Activated naive CD4-positive, alpha-beta T cell treated with anti-CD3 and anti-CD28 coated beads, Interleukin-2, amount 50 U/mL, for 72 hours (primary cell): ENCODE measurements at regions not wholly inside any gene's neighbourhood (a gene's known extent, or its start where the extent isn't known, plus 50 kb on each side); places are given as distances from the start of the nearest gene placed in this dataset.

ENCODE experiments used
- ATAC-seq, 2 donors: fragments of 150-1000 bp; cut with Tn5 transposase; 2 replicates each; pipeline ENCODE4 v1.10.0; 2021; ENCODE audit warnings: mild to moderate bottlenecking in 2 of 2, moderate library complexity in 2 of 2
- DNase-seq, 2 donors: peaks; one replicate each; pipeline ENCODE4 v3.0.0; 2021 to 2022; ENCODE audit warnings: low spot score in 2 of 2
- H3K27ac Mint-ChIP-seq, 2 donors: one replicate each; pipeline ENCODE4 v1.8.0; 2022; ENCODE audit warnings: mild to moderate bottlenecking in 2 of 2, mixed read lengths in 2 of 2
- H3K36me3 Mint-ChIP-seq, 2 donors: one replicate each; pipeline ENCODE4 v1.8.0; 2022; ENCODE audit warnings: mixed read lengths in 2 of 2
- H3K9me3 Mint-ChIP-seq, 2 donors: one replicate each; pipeline ENCODE4 v1.8.0; 2022; ENCODE audit warnings: mixed read lengths in 2 of 2

DNA sequence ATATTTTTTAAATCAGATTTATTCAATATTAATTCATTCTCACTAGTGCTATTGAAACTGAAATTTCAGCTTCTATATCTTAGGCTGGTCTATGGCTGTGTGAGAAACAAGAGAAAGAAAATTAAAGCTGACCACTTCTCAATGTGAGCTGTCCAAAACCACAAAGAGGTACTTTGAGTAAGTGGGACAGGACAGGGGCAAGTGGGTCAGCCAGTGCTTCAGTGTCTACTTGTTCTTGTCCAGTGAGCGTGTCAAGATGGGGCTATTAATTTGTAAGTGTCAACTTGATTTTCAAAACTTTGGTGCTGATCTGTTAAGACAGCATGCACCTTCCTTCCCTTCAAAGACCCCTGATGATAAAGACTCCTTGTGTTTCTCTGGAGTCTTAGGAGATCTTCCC, 533.9 kb downstream of the PLPP3 start:
- DNase-seq (no peak), ATAC-seq (no peak)
- Mint-ChIP-seq H3K36me3 (no peaks in the 10 kb centered on the region), H3K9me3 (peaks cover 0 to 5% of the 10 kb centered on the region in 2 donors), H3K27ac (no peak overlapping the region)

DNA sequence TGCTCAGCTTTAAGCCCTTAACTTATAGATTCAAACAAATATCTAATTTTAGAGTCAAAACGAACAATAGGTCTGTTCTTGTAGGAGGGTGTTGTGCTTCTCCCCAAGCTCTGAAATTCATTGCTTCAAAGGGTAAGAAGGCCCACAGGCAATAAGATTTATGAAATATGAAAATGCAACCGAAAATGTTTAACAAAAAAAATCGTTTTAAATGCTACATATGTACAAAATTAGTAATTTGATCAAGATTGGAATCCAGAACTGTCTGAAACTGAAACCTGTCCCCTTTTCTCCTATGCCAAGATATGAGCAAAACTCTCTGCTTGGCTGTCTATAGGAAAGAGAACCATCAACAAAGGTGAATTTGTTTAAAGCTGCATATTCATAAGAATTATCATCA, 534.3 kb downstream of the PLPP3 start:
- ATAC-seq: no peak
- DNase-seq: no peak
- Mint-ChIP-seq H3K9me3 (peaks cover 0 to 5% of the 10 kb centered on the region in 2 donors), H3K36me3 (no peaks in the 10 kb centered on the region), H3K27ac (no peak overlapping the region)

DNA sequence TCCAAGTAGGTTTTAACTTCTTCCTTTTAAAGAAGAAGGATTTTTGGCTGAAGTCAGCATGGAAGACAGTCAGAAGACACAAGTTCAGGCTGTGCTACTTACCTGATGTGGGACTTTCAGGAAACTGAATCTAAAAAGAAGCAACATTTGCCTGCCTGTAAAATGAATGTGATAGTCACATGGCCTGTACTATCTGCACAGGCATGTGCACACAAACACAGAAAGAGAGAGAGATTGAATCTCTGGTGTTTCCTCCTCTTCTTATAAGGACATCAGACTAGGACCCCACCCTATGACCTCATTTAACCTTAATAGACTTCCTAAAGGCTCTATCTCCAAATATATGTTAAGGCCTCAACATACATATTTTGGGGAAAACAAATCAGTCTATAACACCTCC, 542.9 kb downstream of the PLPP3 start:
- DNase-seq: no peak
- Mint-ChIP-seq H3K27ac (no peak overlapping the region), H3K9me3 (peaks cover 5 to 13% of the 10 kb centered on the region in 2 donors), H3K36me3 (no peaks in the 10 kb centered on the region)
- no peak for ATAC-seq

DNA sequence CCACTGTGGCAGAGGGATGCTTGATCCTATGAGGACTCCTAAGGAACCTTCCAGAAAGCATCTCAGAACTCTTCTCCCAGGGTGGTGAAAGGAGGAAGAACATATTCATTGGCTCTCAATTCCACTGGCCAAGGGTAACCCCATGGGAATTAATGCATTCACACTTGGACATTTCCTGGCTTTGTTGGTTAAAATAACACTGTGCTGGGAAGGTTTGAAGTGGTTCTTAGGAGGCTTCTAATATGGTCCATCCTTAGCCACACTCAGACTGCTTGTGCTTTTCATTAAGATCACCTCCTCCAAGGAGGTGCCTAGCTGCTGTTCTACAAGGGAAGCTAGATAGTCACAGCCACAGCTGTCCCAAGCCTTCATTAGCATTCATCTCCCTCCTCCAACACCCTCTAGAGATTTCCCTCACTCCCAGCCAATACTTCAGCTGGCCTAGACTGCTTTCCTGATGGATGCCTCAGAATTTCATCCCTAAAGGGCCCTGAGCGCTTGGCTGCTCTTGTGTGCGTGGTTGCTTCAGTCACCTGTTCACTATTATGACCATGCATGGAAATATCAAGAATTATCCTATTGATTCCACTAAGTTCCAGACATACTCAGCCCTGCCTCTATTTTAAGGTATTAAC, 544.4 kb downstream of the PLPP3 start:
- Mint-ChIP-seq H3K9me3 (peaks cover 0 to 13% of the 10 kb centered on the region in 2 donors), H3K36me3 (no peaks in the 10 kb centered on the region), H3K27ac (no peak overlapping the region)
- no peak for ATAC-seq
- no peak for DNase-seq

DNA sequence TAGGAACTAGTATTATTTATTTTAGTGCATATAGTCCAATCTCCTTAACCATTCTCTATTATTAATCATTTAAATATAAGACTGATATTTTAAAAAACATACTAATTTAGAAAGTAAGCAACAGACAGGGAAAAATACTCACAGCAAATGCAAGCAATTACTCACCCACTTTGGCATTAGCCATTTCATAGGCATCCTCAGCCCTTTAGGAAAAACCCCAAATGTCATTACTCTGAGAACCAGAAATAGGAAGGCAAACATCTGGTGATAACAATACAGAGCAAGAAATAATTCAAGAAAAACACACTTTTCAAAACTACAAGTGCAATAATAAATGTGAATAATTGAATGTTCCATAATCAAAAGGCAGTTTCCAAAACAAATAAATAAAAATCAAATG, 545.1 kb downstream of the PLPP3 start:
- ATAC-seq (no peak), DNase-seq (no peak)
- Mint-ChIP-seq H3K27ac (no peak overlapping the region), H3K9me3 (peaks cover 0 to 13% of the 10 kb centered on the region in 2 donors), H3K36me3 (no peaks in the 10 kb centered on the region)

DNA sequence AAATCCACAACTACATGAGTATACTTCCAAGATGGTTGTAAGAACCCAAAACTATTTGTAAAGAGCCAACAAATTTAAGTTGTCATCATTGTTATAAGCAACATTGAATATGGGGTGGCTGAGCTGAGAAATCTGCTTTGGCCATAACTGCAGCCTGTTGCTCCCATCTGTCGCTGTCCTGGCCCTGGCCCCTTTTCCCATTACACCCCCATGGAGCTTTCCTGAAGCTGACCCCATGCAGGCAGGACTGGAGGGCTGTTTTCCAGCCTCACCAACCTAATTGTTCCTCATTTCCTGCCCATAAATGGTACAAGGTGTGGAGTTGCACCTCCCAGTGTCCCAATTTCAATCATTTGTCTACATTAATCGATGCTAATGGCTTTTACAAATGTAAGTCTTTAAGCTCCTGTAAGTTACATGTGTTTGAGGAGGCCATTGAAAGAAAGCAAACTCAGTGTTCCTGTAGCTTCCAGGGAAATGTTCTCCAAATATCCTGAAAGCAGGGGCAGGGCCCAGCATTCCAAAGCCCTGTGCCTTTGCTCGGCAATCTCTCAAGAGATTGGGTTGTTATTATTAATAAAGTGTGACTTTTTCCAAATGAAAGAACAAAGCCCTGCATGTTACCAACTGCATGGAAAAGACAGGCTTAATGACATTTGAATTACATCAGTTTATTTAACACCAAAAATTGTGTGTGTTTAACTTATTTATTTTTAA, 545.9 kb downstream of the PLPP3 start:
- no peak overlapping the region for H3K27ac Mint-ChIP-seq
- ATAC-seq (no peak), DNase-seq (no peak)
- H3K36me3 Mint-ChIP-seq: no peaks in the 10 kb centered on the region
- H3K9me3 Mint-ChIP-seq: peaks cover 0 to 10% of the 10 kb centered on the region in 2 donors

DNA sequence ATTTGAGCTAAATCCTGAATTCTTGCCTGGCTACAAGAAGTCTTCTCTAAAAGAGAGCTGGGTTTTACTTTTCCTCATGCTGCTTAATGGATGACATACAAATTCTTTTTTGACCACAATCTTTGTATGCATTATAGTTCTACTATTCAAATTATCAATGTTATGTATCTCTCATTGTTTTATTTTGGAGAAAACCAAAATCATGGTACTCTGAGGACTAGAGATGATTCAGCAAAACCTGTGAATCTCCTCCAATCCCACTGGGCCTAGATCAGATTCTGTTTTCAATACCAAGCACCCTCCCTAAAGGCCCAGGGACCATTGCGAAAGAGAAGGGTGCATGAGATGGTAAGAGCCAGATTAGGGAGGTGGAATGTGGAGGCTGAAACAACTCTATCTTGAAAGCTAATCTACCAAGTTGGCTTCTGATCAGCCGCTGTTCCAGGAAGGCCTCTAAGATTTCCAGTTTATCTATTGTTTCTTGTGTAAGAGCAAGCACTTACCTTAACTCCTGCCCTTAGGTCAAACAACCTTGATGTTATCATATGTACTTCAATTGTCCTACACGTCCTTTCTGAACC, 547.2 kb downstream of the PLPP3 start:
- DNase-seq: no peak
- H3K27ac Mint-ChIP-seq: no peak overlapping the region

DNA sequence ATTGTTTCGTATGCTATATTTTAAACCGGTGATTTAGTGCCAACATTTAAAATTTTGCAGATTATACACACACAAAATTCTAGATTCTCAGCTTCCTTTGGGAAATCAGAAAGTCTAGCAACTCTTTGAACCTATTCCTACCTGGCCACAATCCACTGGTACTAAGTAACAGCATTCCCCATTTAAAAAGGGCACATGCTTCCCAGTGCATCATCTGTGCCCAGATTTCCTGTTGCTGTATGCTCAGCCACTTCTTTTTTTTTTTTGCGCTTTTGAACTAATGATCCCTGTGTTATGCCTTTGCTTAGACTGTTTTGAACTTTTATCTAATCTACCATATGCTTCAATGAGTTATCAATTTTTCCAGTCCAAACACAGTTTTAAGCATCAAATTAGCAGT, 548.4 kb downstream of the PLPP3 start:
- Mint-ChIP-seq H3K36me3 (no peaks in the 10 kb centered on the region), H3K9me3 (peaks cover 5 to 13% of the 10 kb centered on the region in 2 donors), H3K27ac (no peak overlapping the region)
- ATAC-seq: no peak
- DNase-seq: no peak

More for the DNA sequence above, 547.2 kb downstream of the PLPP3 start:
- Mint-ChIP-seq H3K36me3 (no peaks in the 10 kb centered on the region), H3K9me3 (peaks cover 0 to 9% of the 10 kb centered on the region in 2 donors)
- ATAC-seq: no peak

DNA sequence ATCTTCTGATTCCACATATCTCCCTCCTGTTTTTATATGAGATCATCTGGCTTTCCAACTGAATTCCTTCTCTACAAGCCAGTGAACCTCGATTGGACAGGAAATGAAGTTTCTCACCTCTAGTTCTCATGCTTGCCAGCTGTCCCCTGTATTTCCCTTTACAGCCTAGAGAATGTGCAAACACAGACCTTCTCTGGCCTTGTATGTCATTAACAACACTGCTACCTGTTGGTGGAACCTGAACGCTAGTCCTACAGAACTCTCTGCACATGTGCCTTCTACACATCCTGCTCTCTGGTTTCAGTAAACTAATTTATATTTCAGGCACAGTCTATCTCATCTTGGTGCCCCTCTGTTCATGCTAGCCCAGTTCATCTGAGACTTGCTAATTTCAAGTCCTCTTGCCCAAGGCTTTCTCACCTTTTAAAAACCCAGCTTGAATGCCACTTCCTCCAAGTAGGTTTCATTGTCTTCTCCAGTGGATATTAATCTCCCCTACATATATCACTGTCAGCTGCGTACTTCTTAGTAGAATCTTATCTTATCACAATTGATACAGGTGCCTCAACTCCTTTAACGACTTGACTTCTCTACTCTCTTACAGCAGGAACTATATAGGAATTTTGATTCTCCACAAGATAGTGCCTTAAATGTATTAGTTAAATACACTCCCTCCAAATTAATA, 549.9 kb downstream of the PLPP3 start:
- H3K9me3 Mint-ChIP-seq: peaks cover 5 to 8% of the 10 kb centered on the region in 2 donors
- no peak overlapping the region for H3K27ac Mint-ChIP-seq
- ATAC-seq: no peak

DNA sequence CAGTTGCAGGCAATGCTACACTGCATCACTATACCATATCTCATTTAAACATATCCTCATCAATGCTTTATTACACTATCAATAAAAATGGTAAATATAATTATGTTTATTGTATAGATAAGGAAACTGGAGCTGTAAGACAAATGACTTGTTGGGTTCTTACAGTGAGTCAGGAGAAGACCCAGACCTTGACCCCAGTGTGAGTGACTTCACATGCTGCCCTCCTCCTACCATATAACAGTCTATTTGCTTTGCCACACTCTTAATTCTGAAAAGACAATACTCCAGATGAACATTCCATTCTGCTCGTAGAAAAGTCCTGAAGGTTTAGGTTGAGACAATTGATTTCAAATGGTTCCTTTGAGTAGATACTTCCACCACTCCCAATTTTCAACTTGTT, 550.5 kb downstream of the PLPP3 start:
- DNase-seq (no peak), ATAC-seq (no peak)
- H3K27ac Mint-ChIP-seq: no peak overlapping the region
- no peaks in the 10 kb centered on the region for H3K36me3 Mint-ChIP-seq
- peaks cover 5 to 8% of the 10 kb centered on the region in 2 donors for H3K9me3 Mint-ChIP-seq

More for the DNA sequence above, 549.9 kb downstream of the PLPP3 start:
- H3K36me3 Mint-ChIP-seq: no peaks in the 10 kb centered on the region
- DNase-seq: no peak

DNA sequence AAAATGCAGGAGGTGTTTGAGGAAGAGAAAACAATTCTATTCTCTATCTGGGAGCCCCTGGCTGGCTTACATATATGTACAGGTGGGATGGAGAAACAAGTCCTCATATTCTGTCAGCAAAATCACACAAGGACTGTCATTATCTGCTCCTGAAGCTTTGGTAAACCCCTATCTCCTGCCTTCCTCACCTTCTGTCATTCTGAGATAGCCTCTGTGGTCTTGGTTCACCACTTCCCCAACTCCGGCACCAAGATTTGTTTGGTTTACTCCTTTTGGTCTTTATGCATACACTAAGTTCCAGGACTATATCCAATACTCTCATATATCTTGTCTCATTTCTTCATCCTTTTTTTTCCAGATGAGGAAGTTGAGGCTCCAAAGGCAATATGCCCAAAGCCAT, 551.1 kb downstream of the PLPP3 start:
- Mint-ChIP-seq H3K9me3 (peaks cover 5 to 8% of the 10 kb centered on the region in 2 donors), H3K27ac (no peak overlapping the region), H3K36me3 (no peaks in the 10 kb centered on the region)
- no peak for DNase-seq
- ATAC-seq: no peak

DNA sequence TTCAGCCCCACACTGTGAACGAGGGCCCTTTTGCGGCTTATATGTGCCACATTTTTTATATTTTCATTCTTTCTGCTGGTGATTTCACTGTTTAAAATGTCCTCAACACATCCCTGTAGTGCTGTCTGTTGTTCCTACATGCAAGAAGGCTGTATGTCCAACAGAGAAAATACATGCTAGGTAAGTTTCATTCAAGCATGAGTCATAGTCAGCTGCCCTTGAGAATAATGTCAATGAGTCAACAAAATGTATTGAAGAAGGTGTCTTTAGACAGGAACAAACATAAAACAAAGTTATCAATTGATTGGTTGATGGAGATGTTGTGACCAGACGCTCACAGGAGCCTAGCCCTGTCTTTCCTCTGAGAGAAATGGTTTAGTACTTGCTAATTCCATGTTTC, 553.4 kb downstream of the PLPP3 start:
- Mint-ChIP-seq H3K27ac (no peak overlapping the region), H3K36me3 (no peaks in the 10 kb centered on the region), H3K9me3 (peaks cover 8 to 12% of the 10 kb centered on the region in 2 donors)
- ATAC-seq: no peak
- DNase-seq: no peak

DNA sequence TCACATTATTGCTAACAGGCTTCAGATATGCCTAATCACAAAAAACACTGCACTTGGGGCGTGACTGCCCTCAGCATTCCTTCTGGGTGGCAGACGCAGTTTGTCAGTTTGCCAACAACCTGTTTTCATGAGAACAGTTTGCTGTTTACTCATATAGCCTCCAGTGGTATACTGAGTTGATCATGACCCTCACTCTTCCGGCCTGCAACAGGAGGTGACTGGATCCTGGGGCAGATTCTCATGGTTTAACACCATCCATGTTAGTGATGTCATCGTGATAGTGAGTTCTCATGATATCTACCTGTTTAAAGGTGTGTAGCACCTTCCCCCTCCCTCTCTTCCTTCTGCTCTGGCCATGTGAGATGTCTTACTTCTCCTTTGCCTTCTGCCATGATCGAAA, 555.2 kb downstream of the PLPP3 start:
- ATAC-seq: no peak
- no peaks in the 10 kb centered on the region for H3K36me3 Mint-ChIP-seq
- no peak overlapping the region for H3K27ac Mint-ChIP-seq
- DNase-seq: no peak
- H3K9me3 Mint-ChIP-seq: peaks cover 16 to 18% of the 10 kb centered on the region in 2 donors

DNA sequence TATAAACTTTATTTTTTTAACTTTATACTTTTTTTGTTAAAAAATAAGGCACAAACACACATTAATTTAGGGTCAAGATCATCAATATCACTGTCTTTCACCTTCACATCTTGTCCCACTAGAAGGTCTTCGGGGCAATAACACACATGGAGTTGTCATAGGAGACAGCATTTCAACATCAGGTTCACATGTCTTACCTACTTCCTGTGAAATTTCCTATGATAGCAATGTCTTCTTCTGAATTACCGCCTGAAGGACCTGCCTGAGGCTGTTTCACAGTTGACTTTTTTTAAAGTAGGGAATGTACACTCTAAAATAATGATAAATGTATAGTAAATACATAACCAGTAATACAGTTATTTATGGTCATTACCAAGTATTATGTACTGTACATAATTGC, 559.4 kb downstream of the PLPP3 start:
- Mint-ChIP-seq H3K9me3 (peaks cover 8 to 13% of the 10 kb centered on the region in 2 donors), H3K27ac (no peak overlapping the region), H3K36me3 (no peaks in the 10 kb centered on the region)
- no peak for ATAC-seq
- no peak for DNase-seq

DNA sequence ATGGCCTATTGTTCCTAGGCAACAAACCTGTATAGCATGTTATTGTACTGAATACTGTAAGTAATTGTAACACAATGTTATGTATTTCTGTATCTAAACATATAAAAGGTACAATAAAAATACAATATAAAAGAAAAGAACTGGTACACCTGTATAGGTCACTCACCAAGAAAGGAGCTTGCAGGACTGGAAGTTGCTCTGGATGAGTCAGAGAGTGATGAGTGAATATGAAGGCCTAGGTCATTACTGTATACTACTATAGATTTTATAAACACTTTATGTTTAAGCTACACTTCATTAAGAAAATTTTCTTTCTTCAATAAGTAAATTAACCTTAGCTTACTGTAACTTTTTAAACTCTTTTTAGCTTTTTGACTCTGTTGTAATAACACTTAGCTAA, 559.9 kb downstream of the PLPP3 start:
- H3K27ac Mint-ChIP-seq: no peak overlapping the region
- DNase-seq: no peak
- no peaks in the 10 kb centered on the region for H3K36me3 Mint-ChIP-seq
- ATAC-seq: no peak
- H3K9me3 Mint-ChIP-seq: peaks cover 8 to 13% of the 10 kb centered on the region in 2 donors

DNA sequence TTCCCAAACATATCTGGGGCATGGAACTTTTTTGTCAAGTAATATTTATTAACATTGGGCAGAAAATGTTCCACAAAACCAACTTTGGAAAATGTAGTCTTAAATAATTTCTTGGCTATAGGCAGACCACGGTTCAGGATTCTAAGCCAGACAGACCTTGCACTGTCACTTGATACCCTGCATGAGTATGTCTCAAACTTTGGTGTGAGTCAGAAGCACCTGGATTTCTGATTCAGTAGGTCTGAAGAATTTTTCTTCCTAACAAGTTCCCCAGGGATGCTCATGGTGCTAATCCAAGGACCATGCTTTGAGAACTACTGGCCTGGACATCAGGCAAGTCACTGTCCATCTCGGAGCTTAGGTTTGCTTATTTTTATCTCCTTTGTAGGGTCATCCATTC, 562.0 kb downstream of the PLPP3 start:
- H3K9me3 Mint-ChIP-seq: peaks cover 18 to 21% of the 10 kb centered on the region in 2 donors
- H3K27ac Mint-ChIP-seq: no peak overlapping the region
- peaks cover 0 to 6% of the 10 kb centered on the region in 2 donors for H3K36me3 Mint-ChIP-seq
- DNase-seq: no peak
- ATAC-seq: no peak

DNA sequence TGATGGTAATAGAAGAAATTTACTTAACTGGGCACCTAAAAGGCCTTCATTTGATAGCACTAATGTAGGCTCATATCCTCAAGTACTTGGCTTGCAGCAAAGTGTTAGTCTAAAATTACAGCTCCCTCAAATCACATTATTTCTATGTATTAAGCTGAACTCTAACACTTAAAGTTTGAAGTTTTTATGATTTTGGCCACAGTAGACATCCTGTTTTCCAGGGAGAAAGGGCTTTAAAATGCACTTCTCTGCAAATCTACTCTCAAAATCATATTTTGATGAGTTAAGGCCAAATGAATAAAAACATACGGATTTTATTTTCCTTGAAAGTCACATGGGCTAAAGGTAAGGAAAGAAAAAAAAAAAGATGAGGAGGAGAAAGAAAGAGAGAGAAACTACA, 575.5 kb downstream of the PLPP3 start:
- Mint-ChIP-seq H3K27ac (no peak overlapping the region), H3K36me3 (no peaks in the 10 kb centered on the region), H3K9me3 (peaks cover 7 to 11% of the 10 kb centered on the region in 2 donors)
- DNase-seq (no peak), ATAC-seq (no peak)
